GM19043 (cell line): ENCODE measurements at regions not wholly inside any gene's neighbourhood (a gene's known extent, or its start where the extent isn't known, plus 50 kb on each side); places are given as distances from the start of the nearest gene placed in this dataset.

ENCODE experiments used
- ATAC-seq: cut with Tn5 transposase; IDR thresholded peaks from one replicate; pipeline ENCODE4 v1.9.1; 2021; ENCODE audit warnings: low read depth; ENCODE audit not compliant: unreplicated experiment

DNA sequence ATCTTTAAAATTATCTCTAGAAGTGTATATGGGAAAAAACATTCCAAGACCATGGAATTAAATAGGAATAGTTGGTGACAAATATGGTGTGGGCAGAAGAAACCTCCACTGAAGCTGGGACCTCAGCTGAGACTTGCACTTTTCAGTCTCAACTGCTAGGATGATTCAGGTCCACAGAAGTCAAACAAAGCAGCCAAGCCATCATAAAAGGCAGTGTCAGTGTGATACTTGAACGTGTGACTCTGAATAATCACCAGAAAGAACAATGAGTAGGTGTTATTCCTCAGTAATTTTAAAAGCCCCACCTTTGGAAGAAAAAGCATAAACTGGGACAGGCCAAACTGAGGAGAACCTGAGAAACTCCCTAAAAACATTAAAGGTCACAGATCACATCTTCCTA lies 90.7 kb downstream of the ZNF281 start:
- no peak for ATAC-seq

GRCh38 chr1:200317236-200317635 lies 92.6 kb downstream of the ZNF281 start:
- ATAC-seq = no peak

- no peak for ATAC-seq
These were observed 93.6 kb downstream of the ZNF281 start for GRCh38 chr1:200316148-200316803.

- ATAC-seq = no peak
These were observed 95.6 kb downstream of the ZNF281 start for GRCh38 chr1:200314085-200314750.

- ATAC-seq = no peak
These were observed 98.6 kb downstream of the ZNF281 start for GRCh38 chr1:200311256-200311655.

DNA sequence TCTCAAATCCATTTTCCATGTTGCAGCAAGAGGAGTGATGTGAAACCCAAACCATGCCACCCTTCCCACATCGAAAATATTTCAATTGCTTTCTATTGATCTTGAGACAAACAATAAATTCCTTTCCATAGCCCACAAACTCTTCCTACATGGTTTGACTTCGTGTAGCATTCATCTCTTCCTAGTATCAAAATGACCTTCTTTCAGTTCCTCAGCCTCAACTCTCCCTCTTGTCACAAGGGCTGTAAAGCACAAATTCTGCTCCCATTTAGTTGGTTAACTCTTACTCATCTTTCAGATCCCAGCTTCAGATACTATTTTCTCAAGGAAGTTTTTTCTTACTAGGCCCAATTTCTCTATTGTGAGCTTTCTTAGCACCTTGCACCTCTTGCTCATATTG lies 99.0 kb downstream of the ZNF281 start:
- no peak for ATAC-seq

DNA sequence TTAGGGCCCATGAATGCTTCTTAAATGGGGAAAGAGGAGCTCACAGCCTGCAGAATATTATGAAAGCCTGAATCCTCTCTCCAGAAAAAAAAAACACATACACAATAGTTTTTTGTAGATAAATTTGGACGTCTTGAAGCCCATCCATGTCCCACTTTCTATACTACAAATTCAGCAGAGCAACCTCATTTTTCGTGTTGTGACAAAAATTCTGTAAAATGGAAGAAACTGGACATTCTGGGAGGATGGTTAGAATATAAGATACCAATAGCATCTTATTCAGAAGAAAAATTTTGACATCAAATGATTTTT lies 102.1 kb downstream of the ZNF281 start:
- ATAC-seq = no peak

DNA sequence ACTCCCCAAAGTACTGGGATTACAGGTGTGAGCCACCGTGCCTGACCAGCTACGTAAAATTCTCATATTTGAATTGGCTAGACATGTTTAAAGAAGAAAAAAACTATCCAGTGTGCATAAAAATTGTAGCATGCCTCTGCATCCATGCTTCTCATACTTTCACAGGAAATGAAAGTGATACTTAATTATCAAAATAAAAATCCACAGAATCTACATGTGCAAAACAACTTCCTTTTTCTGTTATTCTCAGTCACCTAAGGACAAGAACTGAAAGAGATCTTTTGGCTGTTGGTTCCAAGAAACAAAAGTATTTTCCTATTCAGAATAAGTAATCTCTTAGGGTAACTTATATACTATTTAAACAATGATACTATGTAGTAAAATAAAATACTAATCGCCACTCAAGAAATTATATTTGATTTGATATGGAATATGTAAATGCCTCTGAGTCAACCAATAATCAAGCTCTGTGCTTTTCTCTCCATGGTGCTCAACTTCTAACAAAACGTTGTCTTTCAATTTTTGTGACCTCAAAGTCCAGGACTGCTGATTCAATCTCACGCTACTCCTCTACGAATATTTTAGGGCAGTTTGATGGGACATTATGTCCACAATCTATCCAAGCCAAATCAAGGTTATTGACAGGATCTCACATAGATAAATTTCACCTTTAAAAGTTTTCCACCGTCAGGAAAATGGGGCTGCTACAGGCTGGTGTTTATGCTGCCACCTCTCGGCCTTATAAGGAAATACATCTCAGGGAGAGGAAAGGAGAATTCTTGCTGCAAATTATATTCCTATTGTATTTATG lies 102.7 kb downstream of the ZNF281 start:
- ATAC-seq = peak; percentile 49

GRCh38 chr1:200305806-200306205 lies 104.0 kb downstream of the ZNF281 start:
- no peak for ATAC-seq

DNA sequence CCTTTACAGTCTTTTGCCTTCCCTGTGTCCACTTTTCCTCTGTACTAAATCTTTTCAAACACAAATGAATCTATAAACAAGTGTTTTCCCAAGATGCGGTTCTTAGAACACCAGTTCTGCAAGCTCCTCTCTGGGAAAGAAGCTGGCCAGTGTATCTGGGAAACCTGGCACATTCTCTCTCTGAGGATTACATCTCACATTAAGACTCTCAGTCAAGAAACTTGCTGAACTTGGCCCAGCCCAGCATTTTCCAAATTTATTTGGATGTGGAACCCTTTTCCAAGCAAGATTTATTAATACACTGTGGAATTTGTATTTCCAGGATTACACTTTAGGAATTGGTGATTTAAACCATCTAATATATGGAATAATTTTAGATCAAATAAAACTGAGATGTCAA lies 105.7 kb downstream of the ZNF281 start:
- no peak for ATAC-seq

DNA sequence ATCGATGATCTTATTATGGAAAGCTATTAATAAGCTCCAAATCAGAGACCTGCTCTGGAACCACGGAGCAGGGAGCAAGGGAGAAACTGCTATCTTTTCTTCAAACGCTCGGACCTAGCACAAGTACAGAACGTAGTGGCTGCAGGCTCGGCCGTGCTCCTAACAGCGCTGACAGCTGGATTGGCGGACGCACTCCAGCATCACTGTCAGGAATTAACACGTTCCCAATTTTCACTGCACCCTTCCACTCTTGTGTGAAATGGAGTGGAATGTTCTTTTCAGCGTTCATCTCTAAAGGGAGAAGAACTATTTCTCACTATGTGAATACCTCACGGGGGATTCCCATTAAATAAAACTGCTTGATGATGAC lies 106.9 kb downstream of the ZNF281 start:
- no peak for ATAC-seq

DNA sequence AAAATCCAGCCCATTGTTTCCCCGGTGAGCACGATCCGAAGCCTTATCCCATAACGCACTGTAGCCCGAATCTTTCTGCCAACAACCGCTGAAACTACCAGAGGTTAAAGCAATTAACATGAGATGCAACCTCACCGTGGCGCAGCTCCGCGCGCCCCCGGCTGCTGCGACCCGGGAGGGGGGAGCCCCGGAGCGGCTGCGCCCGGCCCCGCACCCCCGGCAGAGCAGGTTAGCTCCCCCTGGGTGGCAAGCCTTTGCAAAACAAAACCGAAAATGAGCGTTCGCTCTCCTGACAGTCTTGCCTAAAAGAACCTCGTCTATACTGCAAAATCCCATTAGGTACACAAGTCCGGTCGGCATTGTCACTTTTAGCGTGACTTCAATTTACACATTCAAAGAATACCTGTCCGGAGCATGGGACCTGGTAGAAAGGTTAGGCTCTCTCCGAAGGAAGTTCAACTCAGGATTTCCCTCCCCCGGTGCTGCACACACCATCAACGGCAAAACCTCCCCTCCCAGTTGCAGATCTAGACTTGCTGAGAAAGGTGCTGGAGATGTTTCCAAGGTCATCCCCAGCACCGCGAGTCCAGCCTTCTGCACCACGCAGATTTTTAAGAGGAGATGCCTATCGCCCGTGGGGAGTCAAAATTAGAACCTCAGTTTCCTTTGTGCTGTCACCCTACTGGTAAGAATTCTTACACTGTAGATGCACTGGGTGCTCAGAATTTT lies 107.5 kb downstream of the ZNF281 start:
- peak; percentile 57 for ATAC-seq

- no peak for ATAC-seq
These were observed 108.7 kb downstream of the ZNF281 start for GRCh38 chr1:200301152-200301551.

GRCh38 chr1:200299571-200299970 lies 110.3 kb downstream of the ZNF281 start:
- ATAC-seq = no peak

DNA sequence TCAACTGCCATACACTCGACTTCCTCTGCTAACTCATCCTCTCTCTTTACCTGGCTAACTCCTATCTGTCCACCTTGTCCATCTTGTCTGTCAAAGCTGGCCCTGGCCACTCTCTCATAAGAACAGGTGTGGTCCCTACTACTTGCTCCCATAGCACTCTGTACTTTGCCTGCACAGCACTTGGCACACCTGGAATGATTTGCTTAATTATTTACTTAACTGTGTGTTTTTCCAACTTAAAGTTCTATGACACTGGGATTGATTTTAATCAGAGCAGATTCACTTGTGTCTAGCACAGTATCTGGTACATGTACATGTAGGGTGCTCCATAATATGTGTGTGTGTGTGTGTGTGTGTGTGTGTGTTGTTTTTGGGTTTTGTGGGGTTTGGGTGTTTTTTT lies 111.6 kb downstream of the ZNF281 start:
- no peak for ATAC-seq

- no peak for ATAC-seq
These were observed 113.7 kb downstream of the ZNF281 start for GRCh38 chr1:200296091-200296661.

DNA sequence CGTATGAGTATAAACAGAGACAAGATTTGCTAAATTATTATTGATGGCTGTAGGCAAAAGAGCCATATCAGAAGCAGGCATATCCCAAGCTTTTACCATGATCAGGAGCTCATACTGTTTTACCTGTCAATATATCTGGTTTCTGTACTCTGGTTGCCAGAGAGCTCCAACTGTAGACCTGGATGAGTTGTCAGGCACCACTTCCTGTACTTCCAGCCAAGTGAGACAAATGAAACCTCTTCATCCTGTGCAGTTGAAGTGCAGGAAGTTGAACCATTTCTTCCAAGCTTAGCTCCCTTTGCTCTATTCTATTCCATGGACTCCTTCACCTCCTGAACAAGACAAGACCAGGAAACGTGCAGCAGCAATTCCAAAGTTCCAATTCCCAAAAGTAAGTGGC lies 115.6 kb downstream of the ZNF281 start:
- no peak for ATAC-seq

- no peak for ATAC-seq
These were observed 117.1 kb downstream of the ZNF281 start for GRCh38 chr1:200292699-200293098.

DNA sequence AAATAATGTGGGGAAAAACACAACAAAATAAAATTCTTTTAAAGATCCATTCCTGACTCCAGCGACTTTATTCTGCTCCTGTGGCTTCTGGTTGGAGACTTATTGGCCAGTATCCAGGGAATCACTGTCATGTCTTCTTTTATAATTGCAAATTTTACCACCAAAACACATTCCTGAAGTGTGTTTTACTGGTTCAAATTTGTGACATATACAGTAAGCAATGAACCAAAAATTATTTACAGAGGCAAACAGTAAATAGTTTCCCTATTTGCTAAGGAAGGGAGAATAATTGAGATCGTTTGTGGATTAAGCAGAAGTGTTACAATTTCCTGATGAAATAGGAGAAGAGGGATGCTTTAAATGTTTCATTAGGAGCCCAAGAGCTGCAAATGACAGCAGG lies 118.7 kb downstream of the ZNF281 start:
- ATAC-seq = no peak

DNA sequence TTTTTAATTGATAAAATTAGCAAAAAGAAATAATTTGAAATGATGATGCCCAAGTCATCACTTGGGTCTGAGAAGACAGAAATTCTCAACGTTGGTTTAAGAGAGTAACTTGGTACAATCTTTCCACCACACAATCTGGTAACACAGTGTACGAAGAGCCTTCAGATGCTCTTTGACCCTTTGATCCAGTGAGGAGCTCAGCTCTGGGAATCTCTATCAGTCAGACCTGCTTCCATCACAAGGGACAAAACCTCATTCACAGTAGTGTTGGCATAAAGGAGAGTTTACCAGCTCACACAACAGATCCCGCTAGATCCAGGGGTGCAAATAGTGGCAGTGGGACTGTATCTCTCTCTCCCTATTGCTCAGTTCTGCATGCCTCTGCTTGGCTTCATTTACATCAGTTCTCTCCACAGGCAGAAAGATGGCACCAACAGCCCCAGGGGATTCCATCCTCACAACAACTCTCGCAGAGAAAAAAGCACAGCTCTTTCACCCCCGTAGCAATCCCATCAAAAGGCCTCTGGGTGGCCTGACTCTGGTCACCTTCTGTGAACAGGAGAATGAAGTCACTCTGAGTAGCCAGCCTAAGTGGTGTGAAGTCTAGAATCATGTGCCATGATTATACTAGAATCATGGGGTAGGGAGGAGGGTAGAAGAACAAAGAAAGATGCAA lies 119.7 kb downstream of the ZNF281 start:
- ATAC-seq = no peak
